NB4 (cell line): ENCODE measurements at regions not wholly inside any gene's neighbourhood (a gene's known extent, or its start where the extent isn't known, plus 50 kb on each side); places are given as distances from the start of the nearest gene placed in this dataset.

ENCODE experiments used
- CTCF ChIP-seq: IDR thresholded peaks from one replicate; pipeline ENCODE4 v1.5.1; 2012; ENCODE audit warnings: low read depth, low read length
- MYC ChIP-seq: IDR thresholded peaks from 2 replicates; pipeline ENCODE4 v1.6.1; 2011; ENCODE audit warnings: low read depth, low read length
- POLR2A ChIP-seq: IDR thresholded peaks from 2 replicates; pipeline ENCODE4 v1.6.1; 2011; ENCODE audit warnings: mild to moderate bottlenecking; ENCODE audit not compliant: insufficient read length; ENCODE audit errors: extremely low read depth

DNA sequence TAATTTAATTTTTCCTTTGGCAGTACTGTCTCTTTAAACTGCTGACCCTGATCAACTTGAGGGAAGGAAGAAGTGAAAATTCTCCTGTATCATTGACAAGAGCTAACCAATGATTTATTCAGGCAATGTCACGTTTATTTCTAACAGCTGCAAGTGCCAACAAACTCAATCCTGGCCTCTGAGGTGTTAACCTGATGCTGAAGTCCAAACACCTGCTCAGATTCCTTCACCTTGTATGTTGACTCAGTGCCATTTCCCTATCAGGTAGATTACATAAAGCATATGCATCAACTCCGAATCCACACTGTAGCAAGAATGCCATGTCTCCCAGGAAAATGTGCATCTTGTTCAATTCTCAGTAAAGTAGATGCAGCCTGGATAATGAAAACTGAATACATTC is 820.0 kb downstream of the XPNPEP1 start:
- TF ChIP-seq CTCF, result no peak
- no peak for TF ChIP-seq MYC
- no peak for TF ChIP-seq POLR2A
